Esophagus (tissue), 2 donors: ENCODE measurements at regions not wholly inside any gene's neighbourhood (a gene's known extent, or its start where the extent isn't known, plus 50 kb on each side); places are given as distances from the start of the nearest gene placed in this dataset.
A peak's percentile ranks its signal among the peaks of the same experiment; 100 is the strongest.

Source experiments
- H3K27ac ChIP-seq, 2 donors: one replicate each; pipeline ENCODE4 v1.5.1; 2013; ENCODE audit warnings: low read depth in 2 of 2, mild to moderate bottlenecking in 2 of 2, inconsistent platforms in 1 of 2, low read length in 1 of 2, moderate library complexity in 1 of 2
- H3K27me3 ChIP-seq, 2 donors: one replicate each; pipeline ENCODE4 v1.6.1; 2013; ENCODE audit warnings: low read length in 2 of 2, control low read depth in 1 of 2, mild to moderate bottlenecking in 1 of 2; ENCODE audit not compliant: insufficient read depth in 2 of 2, control insufficient read depth in 1 of 2
- H3K36me3 ChIP-seq, 2 donors: one replicate each; pipeline ENCODE4 v1.6.1; 2013; ENCODE audit warnings: low read length in 1 of 2; ENCODE audit not compliant: control insufficient read depth in 2 of 2, insufficient read depth in 2 of 2
- H3K4me1 ChIP-seq, 2 donors: one replicate each; pipeline ENCODE4 v1.6.1; 2013; ENCODE audit warnings: low read length in 1 of 2; ENCODE audit not compliant: control insufficient read depth in 2 of 2, insufficient read depth in 2 of 2
- H3K4me3 ChIP-seq, 2 donors: one replicate each; pipeline ENCODE4 v1.5.1; 2013; ENCODE audit warnings: low read length in 2 of 2, mild to moderate bottlenecking in 2 of 2, low read depth in 1 of 2, moderate library complexity in 1 of 2
- H3K9me3 ChIP-seq, 2 donors: one replicate each; pipeline ENCODE4 v1.6.1; 2013; ENCODE audit warnings: mild to moderate bottlenecking in 2 of 2, low read depth in 1 of 2, low read length in 1 of 2, moderate library complexity in 1 of 2; ENCODE audit not compliant: control insufficient read depth in 2 of 2, insufficient read depth in 1 of 2
- WGBS, 2 donors: extraction: QIAGEN DNeasy Blood & Tissue Kit; methylation state at CpG; one replicate each; pipeline ENCODE4 v1.1.7; 2013; 5-methylcytosine and 5-hydroxymethylcytosine counted together
- donor health status: healthy with polysubstance abuse.
- donor health status: Bipolar disorder and iron deficiency.

DNA sequence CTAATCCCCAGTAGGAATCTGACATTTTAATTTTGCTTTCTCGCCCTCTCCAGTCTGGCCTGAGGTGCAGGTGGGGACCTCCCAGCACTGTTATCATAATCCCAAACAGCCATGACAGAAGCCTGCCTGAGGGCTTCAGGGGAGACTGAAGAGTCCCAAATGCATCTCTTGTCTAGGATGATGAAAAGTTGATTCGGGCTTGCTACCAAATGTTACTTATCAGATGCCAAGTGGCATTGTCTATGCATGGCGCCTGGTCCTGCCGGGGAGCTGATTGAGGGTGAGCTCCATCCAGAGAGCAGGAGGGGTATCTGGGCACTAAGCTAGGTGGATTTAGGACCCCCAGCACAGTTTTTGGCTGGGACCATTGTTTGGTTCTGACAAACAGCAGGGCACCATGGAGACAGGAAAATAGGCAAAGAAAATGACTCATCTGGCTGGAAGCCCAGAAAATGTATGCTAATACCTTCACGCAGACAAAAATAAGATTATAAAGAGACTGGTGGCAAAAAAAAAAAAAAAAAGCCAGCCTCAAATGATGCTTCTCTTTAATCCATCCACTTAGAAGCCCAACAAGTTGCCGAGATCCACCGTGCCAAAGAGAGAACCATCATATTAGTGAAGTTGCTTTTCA is 513.7 kb upstream of the SULF2 start:
- Histone ChIP-seq H3K27ac (peak overlapping the region in 1 of 2 donors; percentile 44), H3K4me1 (no peaks in the 10 kb centered on the region), H3K27me3 (no peaks in the 10 kb centered on the region), H3K4me3 (no peak overlapping the region), H3K36me3 (no peaks in the 10 kb centered on the region), H3K9me3 (peaks cover 0 to 4% of the 10 kb centered on the region in 2 donors)
- 29 to 40% methylated on average over 7 of the region's 7 CpGs for WGBS, 2 donors

DNA sequence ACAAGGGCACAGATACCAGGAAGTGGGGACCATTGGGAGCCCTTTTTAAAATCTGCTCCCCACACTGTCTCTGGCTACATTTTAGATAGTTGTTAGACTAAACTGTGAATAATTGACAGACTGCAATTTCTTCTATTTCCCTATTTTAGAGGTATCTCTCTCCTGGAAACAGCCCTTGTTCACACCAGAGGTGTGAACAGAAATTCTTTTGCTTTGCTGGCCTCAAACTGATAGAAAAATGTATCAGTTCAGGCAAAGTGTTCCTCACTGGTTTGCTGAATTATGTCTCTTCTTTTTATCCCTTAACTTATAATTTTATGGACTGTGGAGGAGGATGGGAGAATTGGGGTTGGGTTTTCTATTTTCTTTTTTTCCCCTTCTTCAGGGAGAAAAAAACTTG is 513.2 kb upstream of the SULF2 start:
- no peaks in the 10 kb centered on the region for H3K4me1 ChIP-seq
- peaks cover 0 to 4% of the 10 kb centered on the region in 2 donors for H3K9me3 ChIP-seq
- no peak overlapping the region for H3K4me3 ChIP-seq
- H3K36me3 ChIP-seq: no peaks in the 10 kb centered on the region
- no peaks in the 10 kb centered on the region for H3K27me3 ChIP-seq
- H3K27ac ChIP-seq: no peak overlapping the region

DNA sequence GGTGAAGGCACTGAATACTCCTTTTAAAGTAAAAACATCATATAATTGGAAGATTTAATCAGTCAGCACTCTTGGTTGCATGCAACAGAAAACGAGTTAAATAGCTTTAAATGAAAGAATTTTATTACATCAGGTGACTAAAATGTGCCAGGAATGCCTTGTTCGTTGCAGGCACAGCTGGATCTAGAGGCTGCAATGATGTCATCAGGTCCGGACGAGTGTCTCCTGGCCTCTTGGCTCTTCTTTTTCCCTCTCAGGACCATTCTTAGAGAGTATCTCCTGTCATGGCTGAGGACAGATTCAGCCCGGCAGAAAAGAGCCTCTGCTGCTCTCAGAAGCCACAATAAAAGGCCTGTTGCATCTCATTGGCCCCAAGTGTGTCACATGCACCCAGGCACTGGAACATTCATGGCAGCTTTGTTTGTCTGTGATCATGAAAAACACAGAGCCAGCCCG is 510.7 kb upstream of the SULF2 start:
- WGBS, 2 donors: 57% methylated on average over 6 of the region's 6 CpGs
- peaks cover 0 to 4% of the 10 kb centered on the region in 2 donors for H3K9me3 ChIP-seq
- no peaks in the 10 kb centered on the region for H3K27me3 ChIP-seq
- H3K4me1 ChIP-seq: no peaks in the 10 kb centered on the region
- H3K27ac ChIP-seq: no peak overlapping the region
- H3K36me3 ChIP-seq: no peaks in the 10 kb centered on the region
- H3K4me3 ChIP-seq: no peak overlapping the region

DNA sequence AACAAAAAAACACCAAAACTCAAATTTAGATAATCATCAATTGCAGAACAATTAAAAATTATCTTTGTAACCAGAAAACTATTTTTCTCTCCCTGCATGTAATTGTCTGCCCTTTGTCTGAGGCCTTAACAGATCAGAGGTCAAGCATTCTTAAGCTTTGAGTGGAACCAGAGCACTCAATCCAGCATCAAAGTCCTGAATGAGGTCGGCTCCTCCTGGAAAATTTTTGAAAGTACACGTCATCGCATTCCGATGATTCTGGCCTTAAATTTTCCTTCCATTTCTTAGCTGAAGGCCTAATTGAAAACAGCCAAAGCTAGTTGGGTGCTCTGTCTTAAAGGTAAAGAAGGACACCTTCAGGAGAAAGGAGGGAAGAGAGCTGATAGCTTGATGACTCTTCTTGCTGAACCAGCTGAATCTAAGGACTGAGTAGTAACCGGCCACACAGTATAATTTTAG is 510.2 kb upstream of the SULF2 start:
- 30% methylated on average over 5 of the region's 5 CpGs for WGBS, 2 donors
- no peaks in the 10 kb centered on the region for H3K4me1 ChIP-seq
- no peaks in the 10 kb centered on the region for H3K27me3 ChIP-seq
- H3K4me3 ChIP-seq: no peak overlapping the region
- no peaks in the 10 kb centered on the region for H3K36me3 ChIP-seq
- H3K9me3 ChIP-seq: peaks cover 0 to 4% of the 10 kb centered on the region in 2 donors
- no peak overlapping the region for H3K27ac ChIP-seq

DNA sequence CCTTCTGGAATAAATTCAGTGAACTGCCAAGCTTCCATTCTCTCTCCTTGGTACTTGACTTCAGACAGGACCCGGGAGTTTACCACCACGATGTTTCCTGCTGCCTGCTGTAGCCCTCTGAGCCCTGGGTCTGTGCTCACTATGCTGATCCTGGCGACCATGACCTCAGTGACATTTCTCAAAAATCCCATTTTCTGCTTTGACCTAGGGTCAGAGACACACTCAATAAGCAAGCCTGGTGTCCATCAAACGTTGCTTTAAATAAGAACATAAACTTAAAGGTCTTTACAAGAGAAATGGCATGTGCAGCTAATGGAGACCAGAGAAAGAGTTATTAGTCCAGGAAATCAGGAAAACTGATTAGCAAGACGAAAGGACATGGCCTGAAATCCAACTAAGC is 509.7 kb upstream of the SULF2 start:
- 66 to 72% methylated on average over 5 of the region's 5 CpGs for WGBS, 2 donors
- Histone ChIP-seq H3K4me1 (no peaks in the 10 kb centered on the region), H3K9me3 (peaks cover 0 to 4% of the 10 kb centered on the region in 2 donors), H3K36me3 (no peaks in the 10 kb centered on the region), H3K4me3 (no peak overlapping the region), H3K27ac (no peak overlapping the region), H3K27me3 (no peaks in the 10 kb centered on the region)

DNA sequence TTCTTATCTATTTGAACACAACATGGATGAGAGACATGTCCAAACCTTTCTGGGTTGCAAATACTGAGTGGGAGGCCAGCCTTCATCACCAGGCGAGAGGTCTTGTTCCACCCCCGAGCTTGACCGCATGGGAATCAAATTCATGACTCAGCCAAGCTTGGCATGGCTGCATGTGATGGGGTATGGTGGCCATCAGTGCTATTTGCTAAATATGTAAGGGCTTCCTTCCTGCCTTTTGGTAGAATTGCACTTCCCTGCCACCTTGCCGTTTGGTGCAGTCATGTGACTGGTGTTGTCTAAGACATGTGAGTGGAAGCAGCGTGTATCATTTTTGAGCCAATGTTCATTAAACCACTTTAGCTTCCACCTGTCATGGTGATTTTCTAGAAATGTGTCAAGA is 508.9 kb upstream of the SULF2 start:
- 75 to 83% methylated on average over 5 of the region's 5 CpGs for WGBS, 2 donors
- Histone ChIP-seq H3K36me3 (no peaks in the 10 kb centered on the region), H3K9me3 (peaks cover 0 to 4% of the 10 kb centered on the region in 2 donors), H3K4me3 (no peak overlapping the region), H3K27me3 (no peaks in the 10 kb centered on the region), H3K4me1 (no peaks in the 10 kb centered on the region), H3K27ac (no peak overlapping the region)

DNA sequence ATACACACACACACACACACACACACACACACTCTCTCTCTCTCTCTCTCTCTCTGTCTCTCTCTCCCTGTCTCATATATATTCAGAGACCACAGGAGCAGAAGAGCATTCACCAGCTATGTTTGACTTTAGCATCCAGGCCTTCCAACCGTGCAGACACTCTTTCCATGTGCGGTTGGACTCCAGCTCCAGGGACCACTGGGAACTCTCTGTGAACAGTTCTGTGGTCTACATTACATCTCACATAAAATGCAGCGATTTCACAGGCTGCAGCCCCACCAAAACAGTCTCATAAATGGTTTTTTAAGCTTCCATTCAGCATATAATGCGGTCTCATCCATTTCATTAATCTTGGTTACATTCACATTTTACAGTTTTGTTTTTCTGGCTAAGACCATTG is 508.4 kb upstream of the SULF2 start:
- Histone ChIP-seq H3K36me3 (no peaks in the 10 kb centered on the region), H3K27ac (no peak overlapping the region), H3K27me3 (no peaks in the 10 kb centered on the region), H3K9me3 (peaks cover 0 to 4% of the 10 kb centered on the region in 2 donors), H3K4me3 (no peak overlapping the region), H3K4me1 (no peaks in the 10 kb centered on the region)
- 91 to 94% methylated on average over 4 of the region's 4 CpGs for WGBS, 2 donors

DNA sequence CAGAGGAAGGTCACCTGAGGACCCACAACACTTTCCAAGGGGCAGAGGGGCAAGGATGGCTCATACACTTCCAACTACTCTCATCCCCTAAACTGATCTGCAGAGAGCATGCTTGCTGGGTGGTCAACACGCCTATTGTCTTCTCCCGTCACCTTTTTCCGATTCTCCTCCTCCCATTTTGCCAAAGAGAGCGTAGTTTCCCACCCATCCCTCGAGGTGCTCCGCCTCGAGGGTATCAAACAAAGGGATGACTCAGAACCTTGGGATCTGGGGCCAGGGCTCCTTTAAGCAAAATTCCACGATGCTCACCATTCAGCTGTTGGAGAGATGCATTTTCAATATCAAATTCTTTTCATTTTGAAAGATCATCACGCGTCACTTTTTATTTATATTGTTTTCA is 507.5 kb upstream of the SULF2 start:
- WGBS, 2 donors: 55 to 64% methylated on average over 10 of the region's 10 CpGs
- no peaks in the 10 kb centered on the region for H3K27me3 ChIP-seq
- no peak overlapping the region for H3K4me3 ChIP-seq
- peaks cover 0 to under 1% of the 10 kb centered on the region in 2 donors for H3K9me3 ChIP-seq
- H3K36me3 ChIP-seq: no peaks in the 10 kb centered on the region
- no peak overlapping the region for H3K27ac ChIP-seq
- no peaks in the 10 kb centered on the region for H3K4me1 ChIP-seq

DNA sequence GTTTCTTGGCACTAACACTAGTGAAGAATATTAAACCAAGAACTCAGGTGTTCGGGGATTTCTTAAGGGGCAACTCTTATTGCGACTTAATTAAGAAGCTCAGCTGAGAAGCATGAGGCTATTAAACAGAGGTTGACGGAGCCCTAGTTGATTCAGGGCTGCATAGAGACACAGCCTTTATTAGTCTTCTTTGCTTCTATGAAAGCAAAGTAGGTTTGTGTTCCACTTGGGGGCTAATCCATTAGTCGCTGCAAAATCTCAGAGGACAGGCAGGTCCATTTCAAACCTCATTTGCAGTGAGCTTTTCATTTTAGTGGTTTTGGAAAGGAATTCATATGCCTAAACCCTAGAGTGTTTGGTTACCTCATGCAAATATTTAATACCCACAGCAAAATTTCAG is 506.6 kb upstream of the SULF2 start:
- H3K27ac ChIP-seq: no peak overlapping the region
- H3K4me3 ChIP-seq: no peak overlapping the region
- no peaks in the 10 kb centered on the region for H3K27me3 ChIP-seq
- no peaks in the 10 kb centered on the region for H3K9me3 ChIP-seq
- 91 to 95% methylated on average over 4 of the region's 4 CpGs for WGBS, 2 donors
- H3K36me3 ChIP-seq: no peaks in the 10 kb centered on the region
- no peaks in the 10 kb centered on the region for H3K4me1 ChIP-seq

DNA sequence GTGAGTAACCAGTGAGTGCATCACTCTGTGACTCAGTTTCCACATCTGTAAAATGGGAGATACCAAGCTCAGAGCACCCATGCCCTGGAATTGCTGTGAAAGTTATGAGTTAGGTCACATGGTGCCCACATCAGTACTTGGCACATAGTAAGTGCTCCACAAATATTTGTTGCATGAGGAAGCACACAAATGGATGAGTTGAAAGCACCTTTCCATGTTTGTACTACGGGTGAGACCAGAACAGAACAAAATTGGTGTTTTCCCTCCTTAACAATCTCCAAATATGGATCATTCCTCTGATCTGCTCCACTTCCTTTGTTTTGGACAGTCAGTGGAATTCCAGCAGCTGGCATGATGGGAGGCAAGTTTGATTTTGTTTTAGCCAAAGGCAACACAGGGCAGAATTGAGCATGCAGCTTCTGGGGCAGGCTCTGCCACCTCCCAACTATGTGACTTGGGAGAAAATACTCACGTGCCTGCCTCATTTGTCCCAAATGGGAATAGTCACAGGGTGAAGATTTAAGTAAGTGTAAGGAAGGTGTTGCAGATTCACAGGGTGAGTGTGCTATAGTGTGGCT is 503.7 kb upstream of the SULF2 start:
- peaks cover 0 to 2% of the 10 kb centered on the region in 2 donors for H3K36me3 ChIP-seq
- H3K9me3 ChIP-seq: no peaks in the 10 kb centered on the region
- H3K4me3 ChIP-seq: no peak overlapping the region
- no peaks in the 10 kb centered on the region for H3K4me1 ChIP-seq
- 36 to 54% methylated on average over 2 of the region's 2 CpGs for WGBS, 2 donors
- no peaks in the 10 kb centered on the region for H3K27me3 ChIP-seq
- no peak overlapping the region for H3K27ac ChIP-seq
